Osteocyte (in vitro differentiated cells): ENCODE measurements at regions not wholly inside any gene's neighbourhood (a gene's known extent, or its start where the extent isn't known, plus 50 kb on each side); places are given as distances from the start of the nearest gene placed in this dataset.

Experiments used
- DNase-seq: peaks from one replicate; pipeline ENCODE4 v3.0.0; 2021; ENCODE audit warnings: mixed read lengths; ENCODE audit not compliant: unreplicated experiment; ENCODE audit errors: extremely low spot score
- H3K27ac Mint-ChIP-seq: one replicate; pipeline ENCODE4 v1.8.0; 2021; ENCODE audit warnings: mild to moderate bottlenecking, mixed read lengths; ENCODE audit not compliant: unreplicated experiment
- H3K27me3 Mint-ChIP-seq: one replicate; pipeline ENCODE4 v1.8.0; 2021; ENCODE audit warnings: mixed read lengths; ENCODE audit not compliant: unreplicated experiment
- H3K36me3 Mint-ChIP-seq: one replicate; pipeline ENCODE4 v1.8.0; 2021; ENCODE audit warnings: mixed read lengths; ENCODE audit not compliant: unreplicated experiment
- H3K4me1 Mint-ChIP-seq: one replicate; pipeline ENCODE4 v1.8.0; 2021; ENCODE audit warnings: mixed read lengths; ENCODE audit not compliant: unreplicated experiment
- H3K4me3 Mint-ChIP-seq: one replicate; pipeline ENCODE4 v1.8.0; 2021; ENCODE audit warnings: mild to moderate bottlenecking, moderate library complexity, mixed read lengths; ENCODE audit not compliant: unreplicated experiment
- H3K9me3 Mint-ChIP-seq: one replicate; pipeline ENCODE4 v1.8.0; 2021; ENCODE audit warnings: mixed read lengths; ENCODE audit not compliant: unreplicated experiment
- TF ChIP-seq, protein P1 (sequence below): fragments of 200-600 bp; sonication (generic); IDR thresholded peaks from 2 replicates; pipeline ENCODE4 v1.5.0; 2021; ENCODE audit warnings: antibody characterized with exemption, mild to moderate bottlenecking, moderate library complexity

DNA sequence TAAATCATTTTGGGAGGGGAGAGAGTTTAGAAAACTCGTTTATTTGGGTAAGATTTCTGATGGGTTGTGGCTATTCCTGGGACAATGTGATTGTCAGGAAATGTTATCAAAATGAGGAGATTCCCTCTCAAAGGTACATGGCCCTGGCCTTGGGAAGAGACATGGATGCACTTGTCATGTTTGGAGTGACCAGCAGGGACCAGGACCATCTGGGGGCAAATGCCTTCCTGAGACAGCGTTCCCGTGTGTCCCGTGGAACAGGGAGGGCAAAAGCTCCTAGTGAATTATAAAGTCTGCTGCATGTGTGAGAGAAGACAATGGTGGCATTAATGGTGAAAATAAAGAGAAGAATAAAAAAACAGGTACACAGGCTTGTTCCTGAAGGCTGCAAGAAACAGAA is 317.3 kb downstream of the ZNF536 start:
- Mint-ChIP-seq H3K4me1 (no peaks in the 10 kb centered on the region), H3K27me3 (peaks cover 34% of the 10 kb centered on the region), H3K27ac (no peak overlapping the region), H3K9me3 (no peaks in the 10 kb centered on the region), H3K4me3 (no peak overlapping the region), H3K36me3 (no peaks in the 10 kb centered on the region)
- TF ChIP-seq, protein P1, sequence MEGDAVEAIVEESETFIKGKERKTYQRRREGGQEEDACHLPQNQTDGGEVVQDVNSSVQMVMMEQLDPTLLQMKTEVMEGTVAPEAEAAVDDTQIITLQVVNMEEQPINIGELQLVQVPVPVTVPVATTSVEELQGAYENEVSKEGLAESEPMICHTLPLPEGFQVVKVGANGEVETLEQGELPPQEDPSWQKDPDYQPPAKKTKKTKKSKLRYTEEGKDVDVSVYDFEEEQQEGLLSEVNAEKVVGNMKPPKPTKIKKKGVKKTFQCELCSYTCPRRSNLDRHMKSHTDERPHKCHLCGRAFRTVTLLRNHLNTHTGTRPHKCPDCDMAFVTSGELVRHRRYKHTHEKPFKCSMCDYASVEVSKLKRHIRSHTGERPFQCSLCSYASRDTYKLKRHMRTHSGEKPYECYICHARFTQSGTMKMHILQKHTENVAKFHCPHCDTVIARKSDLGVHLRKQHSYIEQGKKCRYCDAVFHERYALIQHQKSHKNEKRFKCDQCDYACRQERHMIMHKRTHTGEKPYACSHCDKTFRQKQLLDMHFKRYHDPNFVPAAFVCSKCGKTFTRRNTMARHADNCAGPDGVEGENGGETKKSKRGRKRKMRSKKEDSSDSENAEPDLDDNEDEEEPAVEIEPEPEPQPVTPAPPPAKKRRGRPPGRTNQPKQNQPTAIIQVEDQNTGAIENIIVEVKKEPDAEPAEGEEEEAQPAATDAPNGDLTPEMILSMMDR: no peak
- DNase-seq: no peak

DNA sequence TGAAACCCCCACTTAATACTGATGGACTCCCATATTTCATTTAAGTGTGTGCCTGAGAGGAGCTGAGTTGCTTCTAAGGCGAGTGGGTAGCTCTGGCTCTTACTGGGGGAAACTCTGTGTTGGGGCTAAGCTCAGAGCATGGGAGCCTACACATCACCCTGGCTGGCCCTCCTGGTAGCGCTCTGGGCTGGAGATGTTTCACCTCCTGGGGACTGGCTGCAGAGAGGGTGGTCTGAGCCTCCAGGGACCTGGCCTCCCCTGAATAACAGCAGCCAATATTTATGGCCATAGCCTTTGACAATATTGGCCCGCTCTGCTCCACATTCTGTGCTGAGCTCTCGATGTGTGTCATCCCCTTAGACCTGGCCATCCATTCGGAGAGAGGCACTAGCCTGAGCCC is 316.5 kb downstream of the ZNF536 start:
- H3K4me3 Mint-ChIP-seq: no peak overlapping the region
- no peaks in the 10 kb centered on the region for H3K4me1 Mint-ChIP-seq
- H3K27me3 Mint-ChIP-seq: peaks cover 32% of the 10 kb centered on the region
- DNase-seq: no peak
- H3K27ac Mint-ChIP-seq: no peak overlapping the region
- H3K9me3 Mint-ChIP-seq: no peaks in the 10 kb centered on the region
- no peaks in the 10 kb centered on the region for H3K36me3 Mint-ChIP-seq
- TF ChIP-seq, protein P1: no peak

DNA sequence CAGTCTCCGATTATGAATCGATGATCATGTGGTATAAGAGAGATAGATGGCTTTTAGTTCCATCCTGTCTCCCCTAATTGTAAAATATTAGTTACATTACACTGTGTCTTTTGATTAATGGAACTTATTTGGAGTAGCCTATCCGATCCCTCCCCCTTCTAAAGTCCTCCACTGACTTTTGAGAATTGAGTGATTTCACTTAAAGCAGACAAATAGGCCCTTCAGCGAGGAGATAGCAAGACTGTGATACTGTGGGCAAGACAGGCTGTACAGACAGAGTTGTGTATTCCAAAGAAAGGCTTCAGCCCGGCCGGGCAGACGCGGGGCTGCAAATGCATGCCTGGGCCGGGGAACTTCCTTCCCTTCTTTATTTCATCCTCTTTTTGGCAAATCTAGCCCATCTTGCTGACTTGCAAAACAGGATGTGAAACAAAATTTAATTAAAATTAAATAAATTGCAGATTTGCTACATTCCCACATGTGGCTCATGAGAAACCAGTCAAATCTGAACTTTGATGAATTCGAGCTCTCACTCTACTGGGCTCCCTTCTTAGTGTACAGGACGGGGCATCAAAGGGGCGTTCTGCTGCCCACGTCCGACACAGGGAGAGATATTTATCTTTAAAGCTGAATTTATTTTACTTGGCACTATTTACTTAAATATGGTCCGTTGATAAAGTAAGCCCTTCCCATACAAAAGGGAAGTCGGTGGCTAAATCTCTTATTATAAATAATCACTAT is 314.8 kb downstream of the ZNF536 start:
- peaks cover 3% of the 10 kb centered on the region for H3K4me1 Mint-ChIP-seq
- DNase-seq: no peak
- H3K27me3 Mint-ChIP-seq: peaks cover 22% of the 10 kb centered on the region
- H3K36me3 Mint-ChIP-seq: no peaks in the 10 kb centered on the region
- no peak overlapping the region for H3K4me3 Mint-ChIP-seq
- no peak overlapping the region for H3K27ac Mint-ChIP-seq
- H3K9me3 Mint-ChIP-seq: no peaks in the 10 kb centered on the region
- TF ChIP-seq, protein P1: no peak

DNA sequence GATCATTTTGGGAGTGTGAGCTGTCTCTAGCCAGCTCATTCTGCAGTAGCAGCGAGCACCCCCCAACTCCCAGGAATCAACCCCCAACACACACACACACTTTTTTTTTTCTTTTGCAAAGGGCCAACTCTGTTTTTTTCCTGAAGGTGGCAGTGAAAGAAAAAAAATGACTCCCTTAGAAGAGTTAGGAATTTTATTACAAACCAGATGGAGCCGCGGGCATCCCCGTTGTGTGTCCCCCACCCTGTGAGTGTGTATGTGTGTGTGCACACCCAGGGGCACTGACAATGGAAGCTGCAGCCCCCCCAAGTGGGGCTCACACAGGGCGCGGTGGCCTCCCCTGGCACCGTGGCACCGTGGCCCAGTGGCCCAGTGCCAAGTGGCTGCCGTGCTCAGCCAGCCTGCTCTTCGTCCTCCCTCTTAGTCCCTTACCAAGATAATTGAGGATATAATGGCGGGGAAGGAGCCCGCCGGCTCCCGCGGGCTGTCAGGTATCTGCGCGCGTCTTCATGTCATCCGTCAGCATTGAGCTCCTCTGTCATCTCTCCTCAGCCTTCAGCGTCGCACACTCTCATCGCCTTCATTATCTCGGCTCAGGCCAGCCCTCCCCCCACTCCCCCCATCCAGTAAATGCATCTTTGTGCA is 314.1 kb downstream of the ZNF536 start:
- TF ChIP-seq, protein P1: peak; percentile 19
- no peak for DNase-seq
- Mint-ChIP-seq H3K36me3 (no peaks in the 10 kb centered on the region), H3K27me3 (peaks cover 16% of the 10 kb centered on the region), H3K9me3 (no peaks in the 10 kb centered on the region), H3K4me3 (no peak overlapping the region), H3K27ac (no peak overlapping the region), H3K4me1 (peaks cover 3% of the 10 kb centered on the region)

DNA sequence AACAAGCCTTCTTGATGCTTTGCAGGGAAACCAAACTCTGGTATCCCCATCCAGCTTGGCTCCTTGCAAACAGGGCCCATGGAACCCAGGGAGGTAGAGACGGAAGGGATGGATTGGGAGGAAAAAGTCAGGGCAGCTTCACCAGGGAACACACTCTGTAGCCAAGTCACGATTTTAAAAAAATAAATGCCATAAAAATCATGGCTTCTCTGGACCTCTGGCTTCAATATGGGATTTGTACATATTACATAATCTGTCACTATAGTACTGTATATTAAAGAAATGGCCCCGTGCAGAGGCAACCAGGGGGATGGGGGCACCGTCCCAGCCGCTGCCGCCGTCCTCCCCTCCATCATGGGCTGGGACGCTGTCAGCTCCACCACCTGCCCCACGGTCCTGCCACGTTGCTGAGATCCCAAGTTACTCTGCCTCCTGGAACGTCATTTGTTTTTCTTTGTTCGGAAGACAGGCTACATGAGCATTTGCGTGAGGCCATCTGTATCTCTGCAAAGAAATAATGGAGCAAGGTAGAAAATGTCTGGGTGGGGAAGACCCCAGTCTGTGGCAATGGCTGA is 313.3 kb downstream of the ZNF536 start:
- Mint-ChIP-seq H3K27me3 (peaks cover 8% of the 10 kb centered on the region), H3K36me3 (no peaks in the 10 kb centered on the region), H3K9me3 (no peaks in the 10 kb centered on the region), H3K27ac (no peak overlapping the region), H3K4me3 (no peak overlapping the region), H3K4me1 (peaks cover 3% of the 10 kb centered on the region)
- no peak for DNase-seq
- TF ChIP-seq, protein P1: no peak
